Activated naive CD4-positive, alpha-beta T cell treated with anti-CD3 and anti-CD28 coated beads, Interleukin-2, amount 50 U/mL, for 72 hours (primary cell): ENCODE measurements at regions not wholly inside any gene's neighbourhood (a gene's known extent, or its start where the extent isn't known, plus 50 kb on each side); places are given as distances from the start of the nearest gene placed in this dataset.
A peak's percentile ranks its signal among the peaks of the same experiment; 100 is the strongest.

Source experiments
- ATAC-seq, 2 donors: fragments of 150-1000 bp; cut with Tn5 transposase; 2 replicates each; pipeline ENCODE4 v1.10.0; 2021; ENCODE audit warnings: mild to moderate bottlenecking in 2 of 2, moderate library complexity in 2 of 2
- DNase-seq, 2 donors: peaks; one replicate each; pipeline ENCODE4 v3.0.0; 2021 to 2022; ENCODE audit warnings: low spot score in 2 of 2
- H3K27ac Mint-ChIP-seq, 2 donors: one replicate each; pipeline ENCODE4 v1.8.0; 2022; ENCODE audit warnings: mild to moderate bottlenecking in 2 of 2, mixed read lengths in 2 of 2
- H3K36me3 Mint-ChIP-seq, 2 donors: one replicate each; pipeline ENCODE4 v1.8.0; 2022; ENCODE audit warnings: mixed read lengths in 2 of 2
- H3K9me3 Mint-ChIP-seq, 2 donors: one replicate each; pipeline ENCODE4 v1.8.0; 2022; ENCODE audit warnings: mixed read lengths in 2 of 2

DNA sequence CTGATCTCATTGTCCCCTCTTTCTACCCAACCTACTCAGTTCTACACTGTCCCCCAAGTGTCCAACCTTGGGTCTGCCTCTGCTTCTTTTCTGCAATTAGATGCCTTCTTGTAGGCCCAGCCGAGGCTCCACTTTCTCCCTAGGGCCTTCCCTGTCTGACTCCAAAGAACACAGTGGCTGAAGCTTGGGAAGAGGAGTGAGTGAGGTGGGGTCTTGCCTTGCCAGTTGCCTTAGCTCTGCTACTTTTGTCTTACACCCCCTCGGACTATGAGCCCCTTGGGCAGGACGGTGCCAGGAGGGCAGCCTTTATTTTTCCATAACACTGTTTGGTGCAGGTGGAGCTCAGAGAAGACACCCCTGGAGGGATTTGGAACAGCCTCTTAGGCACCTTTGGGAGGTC is 345.1 kb downstream of the CYP26B1 start:
- ATAC-seq (no peak), DNase-seq (no peak)
- Mint-ChIP-seq H3K27ac (no peak overlapping the region), H3K9me3 (no peaks in the 10 kb centered on the region), H3K36me3 (no peaks in the 10 kb centered on the region)

- Mint-ChIP-seq H3K27ac (no peak overlapping the region), H3K36me3 (no peaks in the 10 kb centered on the region), H3K9me3 (no peaks in the 10 kb centered on the region)
- ATAC-seq (no peak), DNase-seq (peak in 1 of 2 donors; percentile 7)
Observed at GRCh38 chr2:71801969-71802368, 345.7 kb downstream of the CYP26B1 start.

DNA sequence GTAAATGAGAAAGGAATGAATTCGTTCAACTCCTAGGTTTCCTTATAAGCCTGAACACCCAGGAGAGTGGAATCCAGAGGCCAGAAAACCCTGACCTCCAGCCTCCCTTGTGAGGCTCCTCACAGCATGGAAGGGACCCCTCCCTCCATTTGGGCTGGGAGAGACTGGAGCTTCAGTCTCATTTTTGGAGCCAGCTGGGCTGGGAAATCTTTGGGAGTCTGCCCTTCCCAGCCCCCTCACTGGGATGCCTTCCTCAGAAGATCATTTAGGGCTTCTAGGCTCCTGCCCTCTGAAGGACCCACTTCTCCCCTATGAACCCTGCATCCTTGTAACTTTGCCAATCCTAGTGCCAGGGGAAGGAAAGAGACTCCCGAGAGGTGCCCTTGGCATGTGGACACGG is 346.1 kb downstream of the CYP26B1 start:
- H3K36me3 Mint-ChIP-seq = no peaks in the 10 kb centered on the region
- no peak for ATAC-seq
- DNase-seq = no peak
- no peak overlapping the region for H3K27ac Mint-ChIP-seq
- no peaks in the 10 kb centered on the region for H3K9me3 Mint-ChIP-seq

GRCh38 chr2:71800851-71801250 is 346.8 kb downstream of the CYP26B1 start:
- H3K27ac Mint-ChIP-seq = no peak overlapping the region
- H3K36me3 Mint-ChIP-seq = no peaks in the 10 kb centered on the region
- H3K9me3 Mint-ChIP-seq = no peaks in the 10 kb centered on the region
- no peak for DNase-seq
- no peak for ATAC-seq

DNA sequence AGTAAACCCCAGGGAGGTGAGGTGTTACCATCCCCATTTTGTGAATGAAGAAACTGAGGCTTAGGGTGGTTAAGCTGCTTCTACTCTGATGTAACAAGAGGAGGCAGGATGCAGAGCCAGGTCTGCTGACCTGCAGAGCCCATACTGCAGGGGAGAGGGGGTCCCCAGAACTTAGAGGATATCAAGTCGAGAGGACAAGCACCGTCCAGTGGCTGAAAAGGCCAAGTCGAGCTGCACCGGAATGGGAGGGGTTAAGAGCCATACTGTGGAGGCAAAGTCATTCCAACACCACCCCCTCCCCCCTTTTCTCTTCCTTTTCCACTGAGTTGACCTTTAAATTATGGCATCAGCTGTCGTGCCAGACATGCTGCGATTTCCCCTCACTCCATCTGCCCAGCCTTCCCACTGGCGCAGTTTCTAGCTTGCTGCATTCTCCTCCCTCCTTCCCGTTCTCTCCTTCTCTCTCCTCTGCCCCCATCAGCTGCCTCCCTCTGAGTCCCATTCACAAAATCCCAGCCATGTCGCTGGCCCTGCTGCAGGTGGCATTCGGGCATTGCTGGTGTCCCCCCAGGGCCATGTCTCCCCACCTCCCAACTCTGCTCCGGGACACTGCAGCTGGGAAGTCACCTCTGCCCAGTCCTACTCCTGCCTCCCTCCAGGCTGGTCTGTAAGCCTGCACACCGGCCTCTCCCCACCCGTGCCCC is 346.9 kb downstream of the DYSF start:
- no peak overlapping the region for H3K27ac Mint-ChIP-seq
- no peak for DNase-seq

DNA sequence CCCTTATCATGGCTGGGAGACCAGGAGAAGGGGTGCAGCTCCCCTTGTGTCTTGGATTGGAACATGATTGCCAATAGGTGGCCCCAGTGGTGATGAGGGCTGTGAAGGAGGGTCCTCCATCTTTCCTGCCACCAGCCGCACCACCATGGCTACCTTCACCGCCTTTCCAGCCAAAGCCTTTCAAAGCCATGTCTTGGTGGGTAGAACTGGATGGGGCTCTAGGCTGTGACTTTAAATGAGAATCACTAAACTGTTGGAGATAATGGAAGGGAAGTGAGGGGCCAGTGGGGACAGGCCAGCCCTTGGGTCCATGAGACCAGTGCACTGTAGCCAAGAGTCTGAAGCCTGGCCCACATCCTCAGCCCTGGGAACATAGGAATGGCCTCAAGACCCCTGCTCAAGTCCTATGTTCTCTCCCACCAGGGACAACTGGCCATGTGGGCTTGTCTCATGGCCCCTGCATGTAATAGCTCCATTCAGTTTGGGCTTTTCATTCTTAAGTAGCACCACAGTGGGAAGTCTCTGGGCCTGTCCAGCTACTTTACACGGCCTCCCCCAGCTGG is 345.7 kb downstream of the DYSF start:
- ATAC-seq = no peak
- no peak for DNase-seq
- Mint-ChIP-seq H3K36me3 (no peaks in the 10 kb centered on the region), H3K27ac (no peak overlapping the region), H3K9me3 (no peaks in the 10 kb centered on the region)

More for the DNA sequence above, 346.9 kb downstream of the DYSF start:
- ATAC-seq = no peak
- Mint-ChIP-seq H3K36me3 (no peaks in the 10 kb centered on the region), H3K9me3 (no peaks in the 10 kb centered on the region)

GRCh38 chr2:71798266-71799012 is 345.1 kb downstream of the DYSF start:
- DNase-seq (peak in 1 of 2 donors; percentile 28), ATAC-seq (peak in 1 of 2 donors; percentile 65)
- H3K9me3 Mint-ChIP-seq = no peaks in the 10 kb centered on the region
- no peak overlapping the region for H3K27ac Mint-ChIP-seq
- no peaks in the 10 kb centered on the region for H3K36me3 Mint-ChIP-seq

GRCh38 chr2:71797035-71797810 is 343.9 kb downstream of the DYSF start:
- no peak for DNase-seq

DNA sequence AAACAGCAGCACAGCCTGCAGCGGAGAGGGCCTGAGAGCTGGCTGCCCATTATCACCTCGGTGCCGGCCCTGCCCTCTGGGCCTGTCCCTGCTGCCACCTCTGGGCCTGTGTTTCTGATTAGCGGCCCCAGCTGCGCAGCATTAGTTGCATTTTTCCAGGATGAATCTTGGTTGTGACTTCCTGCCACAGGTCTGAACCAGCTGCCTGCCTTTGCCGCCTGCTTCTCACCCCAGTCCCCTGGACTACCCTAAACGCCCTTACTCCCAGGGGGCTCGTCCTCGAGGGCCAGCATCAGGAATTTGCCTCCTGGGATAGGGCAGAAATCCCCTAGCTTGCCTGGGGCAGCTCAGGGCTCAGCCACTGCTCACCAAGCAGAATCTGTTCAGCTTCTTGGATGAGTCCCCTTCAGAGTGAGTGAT is 342.8 kb downstream of the DYSF start:
- no peak for ATAC-seq
- no peak for DNase-seq
- Mint-ChIP-seq H3K36me3 (no peaks in the 10 kb centered on the region), H3K9me3 (no peaks in the 10 kb centered on the region), H3K27ac (no peak overlapping the region)

More at GRCh38 chr2:71797035-71797810, 343.9 kb downstream of the DYSF start:
- H3K36me3 Mint-ChIP-seq = no peaks in the 10 kb centered on the region
- H3K27ac Mint-ChIP-seq = peak overlapping the region in 1 of 2 donors; percentile 47
- ATAC-seq = no peak
- H3K9me3 Mint-ChIP-seq = no peaks in the 10 kb centered on the region

GRCh38 chr2:71795486-71795885 is 342.1 kb downstream of the DYSF start:
- H3K9me3 Mint-ChIP-seq = no peaks in the 10 kb centered on the region
- no peak for DNase-seq
- no peak for ATAC-seq
- no peaks in the 10 kb centered on the region for H3K36me3 Mint-ChIP-seq
- H3K27ac Mint-ChIP-seq = no peak overlapping the region

DNA sequence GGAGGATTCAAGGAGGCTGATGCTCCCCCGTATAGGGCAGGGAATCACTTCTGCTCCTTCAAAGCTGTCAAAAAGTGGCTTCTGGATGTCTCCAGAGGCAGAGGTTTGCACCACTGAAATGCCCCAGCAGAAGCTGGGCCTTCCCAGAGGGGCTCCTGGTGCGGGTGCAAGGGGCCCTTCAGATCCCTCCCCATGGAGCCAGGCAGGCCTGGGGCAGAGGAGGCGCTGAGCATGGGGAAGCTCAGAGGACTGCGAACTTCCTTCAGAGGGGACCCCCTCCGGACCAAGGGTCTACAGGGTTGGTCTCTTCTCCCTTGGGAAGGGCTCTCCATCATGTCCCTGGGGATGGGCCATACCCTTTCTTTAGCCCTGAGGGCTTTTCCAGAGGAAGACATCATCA is 341.2 kb downstream of the DYSF start:
- no peaks in the 10 kb centered on the region for H3K9me3 Mint-ChIP-seq
- no peak overlapping the region for H3K27ac Mint-ChIP-seq

DNA sequence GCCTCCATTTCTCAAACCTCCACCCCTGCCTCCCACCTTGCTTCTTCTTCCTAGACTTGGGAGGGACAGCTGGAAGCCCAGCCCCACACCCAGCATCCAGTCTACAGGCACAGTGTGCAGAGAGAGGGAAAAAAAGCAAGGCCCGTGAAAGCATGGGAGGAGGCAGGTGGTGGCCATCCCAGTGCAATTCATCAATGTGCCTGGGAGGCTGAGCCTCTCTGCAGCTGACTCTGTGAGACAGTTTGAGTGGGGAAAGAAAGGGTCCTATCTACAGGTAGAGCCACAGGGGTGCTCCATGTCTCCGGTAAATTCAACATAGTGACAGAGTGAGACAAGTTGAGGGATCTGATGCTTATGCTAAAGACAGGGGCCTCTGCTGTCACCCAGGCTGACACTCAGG is 340.6 kb downstream of the DYSF start:
- no peak for DNase-seq
- Mint-ChIP-seq H3K9me3 (no peaks in the 10 kb centered on the region), H3K36me3 (no peaks in the 10 kb centered on the region), H3K27ac (no peak overlapping the region)
- ATAC-seq = no peak

More for the DNA sequence above, 341.2 kb downstream of the DYSF start:
- no peaks in the 10 kb centered on the region for H3K36me3 Mint-ChIP-seq
- DNase-seq (no peak), ATAC-seq (no peak)

- DNase-seq = no peak
- no peak overlapping the region for H3K27ac Mint-ChIP-seq
- H3K9me3 Mint-ChIP-seq = no peaks in the 10 kb centered on the region
- H3K36me3 Mint-ChIP-seq = no peaks in the 10 kb centered on the region
- ATAC-seq = no peak
Observed at GRCh38 chr2:71792926-71793761, 339.8 kb downstream of the DYSF start.

DNA sequence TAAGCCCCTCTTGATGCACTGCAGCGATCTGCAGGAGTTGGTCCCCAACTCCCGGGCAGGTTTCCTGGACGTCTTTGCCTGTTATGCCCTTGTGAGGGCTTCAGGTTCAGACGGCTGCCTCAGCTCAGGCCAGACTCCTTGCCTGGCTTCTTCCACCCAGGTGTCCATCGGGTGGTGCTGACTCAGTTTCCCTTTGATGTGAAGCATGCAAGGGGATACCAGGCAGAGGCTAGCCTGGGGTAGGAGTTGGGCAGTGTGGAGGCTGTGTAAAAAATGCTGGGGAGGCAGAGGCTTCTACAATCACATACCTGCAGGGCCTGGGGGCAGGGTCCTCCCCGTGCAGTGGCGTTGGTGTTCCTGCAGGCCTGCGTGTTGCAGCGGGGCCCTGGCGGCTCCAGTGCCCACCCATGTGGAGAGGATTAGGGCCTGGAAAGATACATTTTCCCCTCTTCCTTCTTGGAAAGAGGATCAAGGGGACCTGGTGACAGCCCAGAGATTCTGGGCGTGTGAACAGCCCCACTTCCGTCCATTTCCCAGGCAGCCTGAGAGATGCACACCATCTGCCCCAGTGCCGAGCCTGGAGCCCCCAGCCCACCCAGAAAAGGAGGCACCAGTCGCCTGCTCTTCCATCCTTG is 338.3 kb downstream of the DYSF start:
- H3K27ac Mint-ChIP-seq = no peak overlapping the region
- ATAC-seq (no peak), DNase-seq (no peak)
- no peaks in the 10 kb centered on the region for H3K36me3 Mint-ChIP-seq
- no peaks in the 10 kb centered on the region for H3K9me3 Mint-ChIP-seq

GRCh38 chr2:71791061-71791450 is 337.7 kb downstream of the DYSF start:
- Mint-ChIP-seq H3K9me3 (no peaks in the 10 kb centered on the region), H3K36me3 (no peaks in the 10 kb centered on the region), H3K27ac (no peak overlapping the region)
- ATAC-seq (no peak), DNase-seq (no peak)
